Hepatocyte (in vitro differentiated cells): ENCODE measurements at regions not wholly inside any gene's neighbourhood (a gene's known extent, or its start where the extent isn't known, plus 50 kb on each side); places are given as distances from the start of the nearest gene placed in this dataset.

Experiments
- DNase-seq: peaks from one replicate; pipeline ENCODE4 v3.0.0-alpha.2; 2016; ENCODE audit warnings: low spot score
- H2AFZ ChIP-seq: fragments of 200-600 bp; sonication (generic); 2 replicates; pipeline ENCODE4 v1.6.0; 2016; ENCODE audit warnings: antibody characterized with exemption, mild to moderate bottlenecking
- H3K27ac ChIP-seq: fragments of 200-600 bp; sonication (generic); 2 replicates; pipeline ENCODE4 v1.5.1; 2016; ENCODE audit warnings: mild to moderate bottlenecking
- H3K27me3 ChIP-seq: fragments of 200-600 bp; sonication (generic); 2 replicates; pipeline ENCODE4 v1.6.1; 2016
- H3K36me3 ChIP-seq: fragments of 200-600 bp; sonication (generic); replicated peaks from 2 replicates; pipeline ENCODE4 v1.5.1; 2016; ENCODE audit warnings: low read depth; ENCODE audit not compliant: insufficient read depth
- H3K4me1 ChIP-seq: fragments of 200-600 bp; sonication (generic); 2 replicates; pipeline ENCODE4 v1.5.1; 2016; ENCODE audit warnings: mild to moderate bottlenecking, moderate library complexity; ENCODE audit not compliant: insufficient read depth
- H3K4me2 ChIP-seq: fragments of 200-600 bp; sonication (generic); 2 replicates; pipeline ENCODE4 v1.6.0; 2016
- H3K4me3 ChIP-seq: fragments of 200-600 bp; sonication (generic); 2 replicates; pipeline ENCODE4 v1.5.1; 2016; ENCODE audit warnings: mild to moderate bottlenecking
- H3K79me2 ChIP-seq: fragments of 200-600 bp; sonication (generic); 2 replicates; pipeline ENCODE4 v1.6.0; 2017; ENCODE audit warnings: mild to moderate bottlenecking
- H3K9me2 ChIP-seq: fragments of 200-600 bp; sonication (generic); replicated peaks from 2 replicates; pipeline ENCODE4 v1.6.0; 2017; ENCODE audit warnings: mild to moderate bottlenecking; ENCODE audit not compliant: insufficient read depth
- H3K9me3 ChIP-seq: fragments of 200-600 bp; sonication (generic); 2 replicates; pipeline ENCODE4 v1.5.1; 2016; ENCODE audit warnings: low read depth, mild to moderate bottlenecking
- H4K20me1 ChIP-seq: fragments of 200-600 bp; sonication (generic); 2 replicates; pipeline ENCODE4 v1.6.0; 2016; ENCODE audit warnings: mild to moderate bottlenecking; ENCODE audit not compliant: insufficient read depth, poor library complexity, severe bottlenecking
- CTCF ChIP-seq: fragments of 200-600 bp; sonication (generic); IDR thresholded peaks from 2 replicates; pipeline ENCODE4 v1.5.1; 2016; ENCODE audit warnings: antibody characterized with exemption, mild to moderate bottlenecking; ENCODE audit not compliant: poor library complexity
- EZH2 ChIP-seq: fragments of 200-600 bp; sonication (generic); IDR thresholded peaks from 2 replicates; pipeline ENCODE4 v1.6.1; 2016; ENCODE audit warnings: antibody characterized with exemption, mild to moderate bottlenecking, borderline replicate concordance
- EZH2phosphoT487 ChIP-seq: fragments of 200-600 bp; sonication (generic); IDR thresholded peaks from one replicate; pipeline ENCODE4 v1.6.1; 2018; ENCODE audit warnings: antibody characterized with exemption, mild to moderate bottlenecking, low read depth, moderate library complexity; ENCODE audit not compliant: unreplicated experiment, severe bottlenecking
- whole genome bisulfite sequencing: methylation state at CpG from one replicate; pipeline ENCODE4 v1.1.6; 2016; ENCODE audit warnings: low lambda C conversion rate; ENCODE audit errors: missing lambda C conversion rate; 5-methylcytosine and 5-hydroxymethylcytosine counted together

GRCh38 chr1:64363616-64364015 lies 106.3 kb upstream of the CACHD1 start:
- DNase-seq = no peak
- TF ChIP-seq CTCF (no peak), EZH2 (no peak), EZH2phosphoT487 (no peak)
- H3K4me3 ChIP-seq = no peak overlapping the region
- no peaks in the 10 kb centered on the region for H3K79me2 ChIP-seq
- no peaks in the 10 kb centered on the region for H3K9me2 ChIP-seq
- no peak overlapping the region for H2AFZ ChIP-seq
- no peaks in the 10 kb centered on the region for H3K9me3 ChIP-seq
- H3K4me2 ChIP-seq = no peak overlapping the region
- no peaks in the 10 kb centered on the region for H3K36me3 ChIP-seq
- H3K27me3 ChIP-seq = no peaks in the 10 kb centered on the region
- no peaks in the 10 kb centered on the region for H4K20me1 ChIP-seq
- no peak overlapping the region for H3K27ac ChIP-seq
- no peaks in the 10 kb centered on the region for H3K4me1 ChIP-seq

- no peak overlapping the region for H3K27ac ChIP-seq
- no peaks in the 10 kb centered on the region for H3K79me2 ChIP-seq
- no peaks in the 10 kb centered on the region for H3K9me3 ChIP-seq
- WGBS = 67% methylated on average over 2 of the region's 2 CpGs
- H3K4me2 ChIP-seq = no peak overlapping the region
- H3K27me3 ChIP-seq = no peaks in the 10 kb centered on the region
- no peak overlapping the region for H3K4me3 ChIP-seq
- no peak for TF ChIP-seq CTCF
- no peaks in the 10 kb centered on the region for H3K4me1 ChIP-seq
- H3K36me3 ChIP-seq = no peaks in the 10 kb centered on the region
- no peak for DNase-seq
- H4K20me1 ChIP-seq = no peaks in the 10 kb centered on the region
- H3K9me2 ChIP-seq = no peaks in the 10 kb centered on the region
- no peak overlapping the region for H2AFZ ChIP-seq
Measured at GRCh38 chr1:64366821-64367220, 103.1 kb upstream of the CACHD1 start.

DNA sequence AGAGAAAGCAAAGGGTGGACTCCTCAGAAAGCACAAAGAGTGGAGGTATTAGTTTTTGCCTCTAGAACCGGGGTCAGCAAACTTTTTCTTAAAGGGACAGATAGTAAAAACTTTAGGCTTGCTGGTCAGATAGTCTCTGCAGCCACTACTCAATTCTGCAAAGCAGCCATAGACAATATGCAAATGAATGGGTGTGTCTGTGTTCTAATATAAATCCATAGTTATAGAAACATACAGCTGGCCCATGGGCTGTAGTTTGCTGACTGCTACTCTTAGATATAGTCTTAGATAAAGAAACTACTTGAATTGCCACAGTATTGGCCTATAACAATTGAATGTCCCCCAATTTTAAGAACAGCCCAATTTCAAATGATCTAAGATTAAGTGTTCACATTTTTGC lies 101.6 kb upstream of the CACHD1 start:
- TF ChIP-seq EZH2phosphoT487 (no peak), EZH2 (no peak), CTCF (no peak)
- 46% methylated on average over 1 of the region's 1 CpG for WGBS
- H3K79me2 ChIP-seq = no peaks in the 10 kb centered on the region
- no peaks in the 10 kb centered on the region for H3K27me3 ChIP-seq
- no peak overlapping the region for H3K4me2 ChIP-seq
- H3K36me3 ChIP-seq = no peaks in the 10 kb centered on the region
- no peaks in the 10 kb centered on the region for H3K9me3 ChIP-seq
- no peak overlapping the region for H3K27ac ChIP-seq
- no peaks in the 10 kb centered on the region for H3K9me2 ChIP-seq
- no peaks in the 10 kb centered on the region for H4K20me1 ChIP-seq
- no peak for DNase-seq
- no peak overlapping the region for H3K4me3 ChIP-seq
- no peak overlapping the region for H2AFZ ChIP-seq
- no peaks in the 10 kb centered on the region for H3K4me1 ChIP-seq

- DNase-seq = no peak
- TF ChIP-seq EZH2 (no peak), EZH2phosphoT487 (no peak), CTCF (peak; percentile 14)
- Histone ChIP-seq H3K79me2 (no peaks in the 10 kb centered on the region), H3K27me3 (no peaks in the 10 kb centered on the region), H3K36me3 (no peaks in the 10 kb centered on the region), H3K27ac (no peak overlapping the region), H3K4me2 (no peak overlapping the region), H3K4me3 (no peak overlapping the region), H2AFZ (no peak overlapping the region), H3K4me1 (no peaks in the 10 kb centered on the region), H3K9me3 (no peaks in the 10 kb centered on the region), H3K9me2 (no peaks in the 10 kb centered on the region), H4K20me1 (no peaks in the 10 kb centered on the region)
- 90% methylated on average over 7 of the region's 7 CpGs for WGBS
Measured at GRCh38 chr1:64378826-64379225, 91.1 kb upstream of the CACHD1 start.
